ENCODE measurements at regions not wholly inside any gene's neighbourhood (a gene's known extent, or its start where the extent isn't known, plus 50 kb on each side); places are given as distances from the start of the nearest gene placed in this dataset.

DNA sequence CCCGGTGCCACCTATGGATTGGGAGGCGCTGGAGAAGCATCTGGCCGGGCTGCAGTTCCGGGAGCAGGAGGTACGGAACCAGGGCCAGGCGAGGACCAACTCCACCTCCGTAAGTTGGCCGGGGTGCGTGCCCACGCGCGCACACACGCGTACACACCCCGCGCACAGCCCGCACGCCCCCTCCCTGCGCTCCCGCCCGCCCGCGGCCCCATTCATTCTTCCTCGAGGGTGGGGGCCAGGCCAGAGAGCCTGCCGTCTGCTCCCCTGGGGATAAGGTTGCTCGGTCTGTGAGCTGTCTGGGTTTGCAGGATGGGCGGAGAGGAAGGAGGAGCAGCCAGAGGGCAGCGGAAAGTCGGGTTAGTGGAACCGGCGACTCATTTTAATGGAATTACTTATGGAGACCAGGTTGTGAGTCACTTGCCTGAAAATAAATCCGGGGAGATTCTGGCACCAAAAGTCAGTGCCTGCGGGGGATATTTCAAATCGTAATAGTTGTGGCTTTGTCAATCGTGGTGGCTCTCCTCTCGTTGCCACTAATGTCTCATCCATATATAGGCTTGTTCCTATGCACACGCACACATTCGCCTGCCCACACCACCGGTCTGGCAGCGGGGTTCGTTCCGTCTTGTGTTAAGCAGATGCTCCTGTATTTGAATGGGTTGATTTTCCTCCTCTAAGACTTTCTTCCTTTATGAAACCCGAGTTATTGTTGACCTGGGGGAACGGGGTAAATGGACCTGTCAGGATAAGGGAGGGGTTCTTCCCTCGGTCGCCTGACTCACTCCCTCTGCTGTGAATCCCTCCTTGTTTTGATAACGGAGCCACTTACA lies 223.4 kb upstream of the IL12A start:
- H3K36me3 ChIP-seq (ENCODE audit: control insufficient read depth in 2 of 2, insufficient read depth in 1 of 2, low read length in 2 of 2), result peaks cover 0 to 11% of the 10 kb centered on the region in 2 experiments; a peak in 1 of 3 replicates
- H3K4me3 ChIP-seq (ENCODE audit: low read depth, low read length), result peak overlapping the region; percentile 67
- no peaks in the 10 kb centered on the region for H3K4me1 ChIP-seq (ENCODE audit: control insufficient read depth, insufficient read depth, low read length)
- H3K9me3 ChIP-seq (ENCODE audit: control insufficient read depth, insufficient read depth, low read depth, low read length), result no peaks in the 10 kb centered on the region
- H3K27ac ChIP-seq (ENCODE audit: extremely low read depth, low read depth, low read length), result peak overlapping the region; percentile 97
- ChIA-PET CTCF (interaction anchor here (0.6 to 1.6 kb wide), 9 partner anchors 12 to 119 kb away, joined by 3 to 8 read pairs (median 3); no protein-coding TSS in a partner anchor), POLR2A (interaction anchor here (0.6 to 3.4 kb wide), 11 partner anchors 10 to 498 kb away, joined by 3 to 15 read pairs (median 4); no protein-coding TSS in a partner anchor)
- TF ChIP-seq ZSCAN4 (tag by site-specific recombination; IDR thresholded peaks at IDR 0.05) (peak; percentile 83), ZNF366 (tag by site-specific recombination; conservative IDR thresholded peaks at IDR 0.05) (peak; percentile 69), ZBTB11 (tag by site-specific recombination; conservative IDR thresholded peaks at IDR 0.05; ENCODE audit: low read depth) (peak; percentile 12; the same call in 1 of the 2 replicates), IKZF3 (tag by site-specific recombination; IDR thresholded peaks at IDR 0.05) (peak; percentile 59), ZNF777 (tag by site-specific recombination; IDR thresholded peaks at IDR 0.05; ENCODE audit: borderline replicate concordance) (no peak), PRDM1 (tag by site-specific recombination; IDR thresholded peaks at IDR 0.05) (0 out of 2 replicates have a peak, but pooled peaks have one; percentile 30), OVOL3 (tag by site-specific recombination; IDR thresholded peaks at IDR 0.05) (peak; percentile 100), ZBTB20 (tag by site-specific recombination; IDR thresholded peaks at IDR 0.05) (peak; percentile 74), ZNF660 (tag by site-specific recombination; IDR thresholded peaks at IDR 0.05) (0 out of 2 replicates have a peak, but pooled peaks have one; percentile 15), ZNF670 (tag by site-specific recombination; IDR thresholded peaks at IDR 0.05; ENCODE audit: low read depth) (no peak), SP2 (tag by site-specific recombination; IDR thresholded peaks at IDR 0.05) (peak; percentile 43), KLF7 (tag by site-specific recombination; IDR thresholded peaks at IDR 0.05; ENCODE audit: borderline replicate concordance) (peak; percentile 55; the same call in 1 of the 2 replicates), PATZ1 (tag by site-specific recombination; IDR thresholded peaks at IDR 0.05) (peak; percentile 82), KLF16 (tag by site-specific recombination; IDR thresholded peaks at IDR 0.05) (peak; percentile 67; the same call in 1 of the 2 replicates)
- TF ChIP-seq, protein P1, sequence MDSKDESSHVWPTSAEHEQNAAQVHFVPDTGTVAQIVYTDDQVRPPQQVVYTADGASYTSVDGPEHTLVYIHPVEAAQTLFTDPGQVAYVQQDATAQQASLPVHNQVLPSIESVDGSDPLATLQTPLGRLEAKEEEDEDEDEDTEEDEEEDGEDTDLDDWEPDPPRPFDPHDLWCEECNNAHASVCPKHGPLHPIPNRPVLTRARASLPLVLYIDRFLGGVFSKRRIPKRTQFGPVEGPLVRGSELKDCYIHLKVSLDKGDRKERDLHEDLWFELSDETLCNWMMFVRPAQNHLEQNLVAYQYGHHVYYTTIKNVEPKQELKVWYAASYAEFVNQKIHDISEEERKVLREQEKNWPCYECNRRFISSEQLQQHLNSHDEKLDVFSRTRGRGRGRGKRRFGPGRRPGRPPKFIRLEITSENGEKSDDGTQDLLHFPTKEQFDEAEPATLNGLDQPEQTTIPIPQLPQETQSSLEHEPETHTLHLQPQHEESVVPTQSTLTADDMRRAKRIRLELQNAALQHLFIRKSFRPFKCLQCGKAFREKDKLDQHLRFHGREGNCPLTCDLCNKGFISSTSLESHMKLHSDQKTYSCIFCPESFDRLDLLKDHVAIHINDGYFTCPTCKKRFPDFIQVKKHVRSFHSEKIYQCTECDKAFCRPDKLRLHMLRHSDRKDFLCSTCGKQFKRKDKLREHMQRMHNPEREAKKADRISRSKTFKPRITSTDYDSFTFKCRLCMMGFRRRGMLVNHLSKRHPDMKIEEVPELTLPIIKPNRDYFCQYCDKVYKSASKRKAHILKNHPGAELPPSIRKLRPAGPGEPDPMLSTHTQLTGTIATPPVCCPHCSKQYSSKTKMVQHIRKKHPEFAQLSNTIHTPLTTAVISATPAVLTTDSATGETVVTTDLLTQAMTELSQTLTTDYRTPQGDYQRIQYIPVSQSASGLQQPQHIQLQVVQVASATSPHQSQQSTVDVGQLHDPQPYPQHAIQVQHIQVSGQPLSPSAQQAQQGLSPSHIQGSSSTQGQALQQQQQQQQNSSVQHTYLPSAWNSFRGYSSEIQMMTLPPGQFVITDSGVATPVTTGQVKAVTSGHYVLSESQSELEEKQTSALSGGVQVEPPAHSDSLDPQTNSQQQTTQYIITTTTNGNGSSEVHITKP (tag by site-specific recombination; IDR thresholded peaks at IDR 0.05), result peak; percentile 86
- TF ChIP-seq, protein P2, sequence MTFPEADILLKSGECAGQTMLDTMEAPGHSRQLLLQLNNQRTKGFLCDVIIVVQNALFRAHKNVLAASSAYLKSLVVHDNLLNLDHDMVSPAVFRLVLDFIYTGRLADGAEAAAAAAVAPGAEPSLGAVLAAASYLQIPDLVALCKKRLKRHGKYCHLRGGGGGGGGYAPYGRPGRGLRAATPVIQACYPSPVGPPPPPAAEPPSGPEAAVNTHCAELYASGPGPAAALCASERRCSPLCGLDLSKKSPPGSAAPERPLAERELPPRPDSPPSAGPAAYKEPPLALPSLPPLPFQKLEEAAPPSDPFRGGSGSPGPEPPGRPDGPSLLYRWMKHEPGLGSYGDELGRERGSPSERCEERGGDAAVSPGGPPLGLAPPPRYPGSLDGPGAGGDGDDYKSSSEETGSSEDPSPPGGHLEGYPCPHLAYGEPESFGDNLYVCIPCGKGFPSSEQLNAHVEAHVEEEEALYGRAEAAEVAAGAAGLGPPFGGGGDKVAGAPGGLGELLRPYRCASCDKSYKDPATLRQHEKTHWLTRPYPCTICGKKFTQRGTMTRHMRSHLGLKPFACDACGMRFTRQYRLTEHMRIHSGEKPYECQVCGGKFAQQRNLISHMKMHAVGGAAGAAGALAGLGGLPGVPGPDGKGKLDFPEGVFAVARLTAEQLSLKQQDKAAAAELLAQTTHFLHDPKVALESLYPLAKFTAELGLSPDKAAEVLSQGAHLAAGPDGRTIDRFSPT (tag by site-specific recombination; IDR thresholded peaks at IDR 0.05), result peak; percentile 45
- TF ChIP-seq, protein P3, sequence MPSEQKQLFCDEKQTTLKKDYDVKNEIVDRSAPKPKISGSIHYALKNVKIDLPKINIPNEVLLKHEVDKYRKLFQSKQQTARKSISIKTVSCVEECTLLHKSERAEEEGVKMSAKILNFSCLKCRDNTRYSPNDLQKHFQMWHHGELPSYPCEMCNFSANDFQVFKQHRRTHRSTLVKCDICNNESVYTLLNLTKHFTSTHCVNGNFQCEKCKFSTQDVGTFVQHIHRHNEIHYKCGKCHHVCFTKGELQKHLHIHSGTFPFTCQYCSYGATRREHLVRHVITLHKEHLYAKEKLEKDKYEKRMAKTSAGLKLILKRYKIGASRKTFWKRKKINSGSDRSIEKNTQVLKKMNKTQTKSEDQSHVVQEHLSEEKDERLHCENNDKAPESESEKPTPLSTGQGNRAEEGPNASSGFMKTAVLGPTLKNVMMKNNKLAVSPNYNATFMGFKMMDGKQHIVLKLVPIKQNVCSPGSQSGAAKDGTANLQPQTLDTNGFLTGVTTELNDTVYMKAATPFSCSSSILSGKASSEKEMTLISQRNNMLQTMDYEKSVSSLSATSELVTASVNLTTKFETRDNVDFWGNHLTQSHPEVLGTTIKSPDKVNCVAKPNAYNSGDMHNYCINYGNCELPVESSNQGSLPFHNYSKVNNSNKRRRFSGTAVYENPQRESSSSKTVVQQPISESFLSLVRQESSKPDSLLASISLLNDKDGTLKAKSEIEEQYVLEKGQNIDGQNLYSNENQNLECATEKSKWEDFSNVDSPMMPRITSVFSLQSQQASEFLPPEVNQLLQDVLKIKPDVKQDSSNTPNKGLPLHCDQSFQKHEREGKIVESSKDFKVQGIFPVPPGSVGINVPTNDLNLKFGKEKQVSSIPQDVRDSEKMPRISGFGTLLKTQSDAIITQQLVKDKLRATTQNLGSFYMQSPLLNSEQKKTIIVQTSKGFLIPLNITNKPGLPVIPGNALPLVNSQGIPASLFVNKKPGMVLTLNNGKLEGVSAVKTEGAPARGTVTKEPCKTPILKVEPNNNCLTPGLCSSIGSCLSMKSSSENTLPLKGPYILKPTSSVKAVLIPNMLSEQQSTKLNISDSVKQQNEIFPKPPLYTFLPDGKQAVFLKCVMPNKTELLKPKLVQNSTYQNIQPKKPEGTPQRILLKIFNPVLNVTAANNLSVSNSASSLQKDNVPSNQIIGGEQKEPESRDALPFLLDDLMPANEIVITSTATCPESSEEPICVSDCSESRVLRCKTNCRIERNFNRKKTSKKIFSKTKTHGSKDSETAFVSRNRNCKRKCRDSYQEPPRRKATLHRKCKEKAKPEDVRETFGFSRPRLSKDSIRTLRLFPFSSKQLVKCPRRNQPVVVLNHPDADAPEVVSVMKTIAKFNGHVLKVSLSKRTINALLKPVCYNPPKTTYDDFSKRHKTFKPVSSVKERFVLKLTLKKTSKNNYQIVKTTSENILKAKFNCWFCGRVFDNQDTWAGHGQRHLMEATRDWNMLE (tag by site-specific recombination; conservative IDR thresholded peaks at IDR 0.05; ENCODE audit: low read depth), result no peak

All from HEK293 (cell line).